ENCODE measurements at regions not wholly inside any gene's neighbourhood (a gene's known extent, or its start where the extent isn't known, plus 50 kb on each side); places are given as distances from the start of the nearest gene placed in this dataset.

DNA sequence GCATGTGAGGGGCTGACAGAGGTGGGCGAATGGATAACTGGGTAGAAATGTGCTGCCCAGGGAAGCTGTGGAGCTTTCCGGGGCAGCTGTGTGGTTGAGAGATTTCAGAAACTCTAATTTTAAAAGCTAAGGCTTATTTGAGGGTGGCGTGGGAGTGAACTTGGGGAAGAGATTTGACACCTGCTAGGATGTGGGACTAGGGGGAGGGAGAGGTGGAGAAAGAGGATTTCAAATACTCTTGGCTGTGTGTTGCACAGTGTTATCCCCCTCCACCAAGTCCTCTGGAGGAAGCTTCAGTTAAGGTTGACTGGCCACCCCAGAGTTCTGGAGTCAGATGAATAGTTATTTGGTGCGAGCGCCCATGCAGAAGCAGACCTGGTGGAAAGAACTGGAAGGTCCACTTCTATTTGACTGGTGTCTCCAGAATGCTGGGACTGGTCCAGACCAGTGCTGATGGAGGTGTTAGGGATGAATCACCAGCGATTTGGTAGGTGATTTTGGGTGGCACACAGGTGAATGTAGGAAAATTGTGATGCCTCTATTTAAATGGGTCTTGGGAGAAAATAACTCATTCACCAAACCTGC is 72.8 kb upstream of the ALX4 start:
- H2AFZ ChIP-seq (ENCODE audit: insufficient read depth, low read length, poor library complexity): no peak overlapping the region
- no peak for DNase-seq
- H3K27me3 ChIP-seq (ENCODE audit: insufficient read depth, low read length): no peaks in the 10 kb centered on the region

DNA sequence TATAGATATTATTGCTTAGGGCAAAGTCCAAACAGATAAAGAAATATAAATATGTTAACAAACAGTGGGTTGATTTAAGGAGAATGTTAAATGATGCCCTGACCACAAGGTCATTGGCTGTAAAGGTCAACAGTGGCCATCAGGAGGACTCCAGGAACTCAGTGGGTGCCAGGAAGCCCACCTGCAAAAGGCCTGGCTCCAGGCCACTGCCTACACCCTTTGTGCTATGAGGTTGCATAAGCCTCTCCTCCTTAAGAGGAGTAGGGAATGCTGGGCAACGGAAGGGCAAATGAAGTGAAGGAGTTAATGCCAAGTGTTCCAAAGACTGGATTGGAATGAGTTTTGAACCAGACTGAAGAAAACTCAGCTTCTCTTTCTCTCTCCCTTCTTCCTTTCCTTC is 73.3 kb upstream of the ALX4 start:
- H3K23ac ChIP-seq (ENCODE audit: low read length): no peak overlapping the region
- no peaks in the 10 kb centered on the region for H3K9me3 ChIP-seq (ENCODE audit: insufficient read depth, low read depth, low read length)
- H3K4ac ChIP-seq (ENCODE audit: low read depth, low read length): no peak overlapping the region
- no peak overlapping the region for H2BK5ac ChIP-seq (ENCODE audit: low read depth, low read length, poor library complexity)
- H3K18ac ChIP-seq (ENCODE audit: low read length): no peak overlapping the region
- H2BK12ac ChIP-seq (ENCODE audit: low read length): no peak overlapping the region
- no peak overlapping the region for H3K27ac ChIP-seq (ENCODE audit: low read depth, low read length)
- DNase-seq: no peak
- H4K8ac ChIP-seq (ENCODE audit: low read depth, low read length): no peak overlapping the region
- H3K4me3 ChIP-seq (ENCODE audit: low read depth, low read length): no peak overlapping the region
- H3K4me2 ChIP-seq (ENCODE audit: low read length): no peak overlapping the region
- no peak overlapping the region for H2AK5ac ChIP-seq (ENCODE audit: low read length)
- no peaks in the 10 kb centered on the region for H3K79me1 ChIP-seq (ENCODE audit: low read length)
- no peak overlapping the region for H2BK120ac ChIP-seq (ENCODE audit: insufficient read depth, low read length, poor library complexity)
- no peaks in the 10 kb centered on the region for H3K79me2 ChIP-seq (ENCODE audit: control insufficient read depth, insufficient read depth, low read length, poor library complexity)
- no peaks in the 10 kb centered on the region for H3K27me3 ChIP-seq (ENCODE audit: insufficient read depth, low read length)
- no peak overlapping the region for H2AFZ ChIP-seq (ENCODE audit: insufficient read depth, low read length, poor library complexity)
- whole genome bisulfite sequencing (ENCODE audit: extremely low coverage, insufficient coverage, insufficient read length): no CpG with 5 or more reads among the region's 1 CpG
- H3K14ac ChIP-seq (ENCODE audit: low read length): no peak overlapping the region
- no peak overlapping the region for H3K9ac ChIP-seq (ENCODE audit: low read length)
- H3K36me3 ChIP-seq (ENCODE audit: control insufficient read depth in 1 of 2, insufficient read depth in 2 of 2, low read length in 2 of 2): no peaks in the 10 kb centered on the region
- no peaks in the 10 kb centered on the region for H3K4me1 ChIP-seq (ENCODE audit: control insufficient read depth in 1 of 2, insufficient read depth in 2 of 2, low read length in 2 of 2)
- no peak overlapping the region for H4K12ac ChIP-seq (ENCODE audit: low read depth, low read length)
- no peak overlapping the region for H4K91ac ChIP-seq (ENCODE audit: low read depth, low read length)

More for the DNA sequence above, 72.8 kb upstream of the ALX4 start:
- H3K27ac ChIP-seq (ENCODE audit: low read depth, low read length): no peak overlapping the region
- no peak overlapping the region for H4K12ac ChIP-seq (ENCODE audit: low read depth, low read length)
- no peak overlapping the region for H3K14ac ChIP-seq (ENCODE audit: low read length)
- no peak overlapping the region for H3K23ac ChIP-seq (ENCODE audit: low read length)
- H3K4me2 ChIP-seq (ENCODE audit: low read length): no peak overlapping the region
- no peak overlapping the region for H2BK12ac ChIP-seq (ENCODE audit: low read length)
- no peak overlapping the region for H4K91ac ChIP-seq (ENCODE audit: low read depth, low read length)
- H2AK5ac ChIP-seq (ENCODE audit: low read length): no peak overlapping the region
- H2BK5ac ChIP-seq (ENCODE audit: low read depth, low read length, poor library complexity): no peak overlapping the region
- H3K4ac ChIP-seq (ENCODE audit: low read depth, low read length): no peak overlapping the region
- H3K9ac ChIP-seq (ENCODE audit: low read length): no peak overlapping the region
- H3K79me1 ChIP-seq (ENCODE audit: low read length): no peaks in the 10 kb centered on the region
- H3K36me3 ChIP-seq (ENCODE audit: control insufficient read depth in 1 of 2, insufficient read depth in 2 of 2, low read length in 2 of 2): no peaks in the 10 kb centered on the region
- no peak overlapping the region for H2BK120ac ChIP-seq (ENCODE audit: insufficient read depth, low read length, poor library complexity)
- H3K9me3 ChIP-seq (ENCODE audit: insufficient read depth, low read depth, low read length): peaks cover 2% of the 10 kb centered on the region
- H3K4me1 ChIP-seq (ENCODE audit: control insufficient read depth in 1 of 2, insufficient read depth in 2 of 2, low read length in 2 of 2): no peaks in the 10 kb centered on the region
- no peak overlapping the region for H3K4me3 ChIP-seq (ENCODE audit: low read depth, low read length)
- WGBS (ENCODE audit: extremely low coverage, insufficient coverage, insufficient read length): no CpG with 5 or more reads among the region's 6 CpGs
- H3K79me2 ChIP-seq (ENCODE audit: control insufficient read depth, insufficient read depth, low read length, poor library complexity): no peaks in the 10 kb centered on the region
- H4K8ac ChIP-seq (ENCODE audit: low read depth, low read length): no peak overlapping the region
- H3K18ac ChIP-seq (ENCODE audit: low read length): no peak overlapping the region

DNA sequence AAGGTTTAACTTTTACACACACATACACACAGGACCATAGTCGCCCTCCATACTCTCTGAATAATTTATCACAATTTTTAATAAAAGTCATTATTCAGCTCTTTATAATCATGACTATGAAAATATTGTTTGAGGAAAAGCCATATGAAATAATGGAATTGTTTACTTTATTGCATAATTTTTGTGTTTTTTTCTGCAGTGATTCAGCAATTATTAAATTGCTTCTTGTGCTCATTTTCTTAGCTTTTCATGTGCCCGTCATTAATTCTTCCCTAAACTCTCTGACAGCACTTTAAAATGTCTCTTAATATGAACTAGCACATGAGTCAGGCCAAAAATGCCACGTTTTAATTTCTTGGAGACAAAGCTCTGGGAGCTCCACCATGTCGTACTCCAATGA is 77.5 kb upstream of the ALX4 start:
- Histone ChIP-seq H3K4me3 (ENCODE audit: low read depth, low read length) (no peak overlapping the region), H3K23ac (ENCODE audit: low read length) (no peak overlapping the region), H2BK5ac (ENCODE audit: low read depth, low read length, poor library complexity) (no peak overlapping the region), H2BK120ac (ENCODE audit: insufficient read depth, low read length, poor library complexity) (no peak overlapping the region), H3K4me1 (ENCODE audit: control insufficient read depth in 1 of 2, insufficient read depth in 2 of 2, low read length in 2 of 2) (no peaks in the 10 kb centered on the region), H3K9ac (ENCODE audit: low read length) (no peak overlapping the region), H3K27ac (ENCODE audit: low read depth, low read length) (no peak overlapping the region), H4K12ac (ENCODE audit: low read depth, low read length) (no peak overlapping the region), H3K79me2 (ENCODE audit: control insufficient read depth, insufficient read depth, low read length, poor library complexity) (no peaks in the 10 kb centered on the region), H3K14ac (ENCODE audit: low read length) (no peak overlapping the region), H2BK12ac (ENCODE audit: low read length) (no peak overlapping the region), H4K8ac (ENCODE audit: low read depth, low read length) (no peak overlapping the region), H2AFZ (ENCODE audit: insufficient read depth, low read length, poor library complexity) (no peak overlapping the region), H4K91ac (ENCODE audit: low read depth, low read length) (no peak overlapping the region), H3K18ac (ENCODE audit: low read length) (no peak overlapping the region), H3K9me3 (ENCODE audit: insufficient read depth, low read depth, low read length) (peaks cover 5% of the 10 kb centered on the region), H3K27me3 (ENCODE audit: insufficient read depth, low read length) (no peaks in the 10 kb centered on the region), H2AK5ac (ENCODE audit: low read length) (no peak overlapping the region), H3K36me3 (ENCODE audit: control insufficient read depth in 1 of 2, insufficient read depth in 2 of 2, low read length in 2 of 2) (no peaks in the 10 kb centered on the region), H3K4me2 (ENCODE audit: low read length) (no peak overlapping the region), H3K79me1 (ENCODE audit: low read length) (no peaks in the 10 kb centered on the region), H3K4ac (ENCODE audit: low read depth, low read length) (no peak overlapping the region)
- DNase-seq: no peak
- WGBS (ENCODE audit: extremely low coverage, insufficient coverage, insufficient read length): no CpG with 5 or more reads among the region's 4 CpGs

DNA sequence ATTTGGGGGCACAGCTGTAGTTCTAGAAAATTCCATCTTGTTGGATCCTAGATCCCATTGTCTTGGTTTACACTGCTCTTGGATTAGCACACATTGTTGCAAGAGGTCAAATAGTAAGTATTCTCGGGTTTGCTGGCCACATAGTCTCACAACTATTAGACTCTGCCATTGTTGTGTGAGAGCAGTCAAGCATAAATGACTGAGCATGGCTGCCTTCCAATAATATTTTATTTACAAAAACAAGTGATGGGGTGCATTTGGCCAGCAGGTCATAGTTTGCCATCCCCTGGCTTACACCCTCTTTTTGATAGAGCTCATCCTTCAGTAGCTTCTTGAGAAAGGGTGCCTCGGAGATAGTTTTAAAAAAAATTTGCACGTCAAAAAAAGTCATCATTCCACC is 77.9 kb upstream of the ALX4 start:
- H3K23ac ChIP-seq (ENCODE audit: low read length): no peak overlapping the region
- no peaks in the 10 kb centered on the region for H3K36me3 ChIP-seq (ENCODE audit: control insufficient read depth in 1 of 2, insufficient read depth in 2 of 2, low read length in 2 of 2)
- H3K9me3 ChIP-seq (ENCODE audit: insufficient read depth, low read depth, low read length): peaks cover 5% of the 10 kb centered on the region
- no peak overlapping the region for H3K4ac ChIP-seq (ENCODE audit: low read depth, low read length)
- H2AFZ ChIP-seq (ENCODE audit: insufficient read depth, low read length, poor library complexity): no peak overlapping the region
- no peak overlapping the region for H2BK5ac ChIP-seq (ENCODE audit: low read depth, low read length, poor library complexity)
- H4K12ac ChIP-seq (ENCODE audit: low read depth, low read length): no peak overlapping the region
- H3K9ac ChIP-seq (ENCODE audit: low read length): no peak overlapping the region
- no peak overlapping the region for H2BK120ac ChIP-seq (ENCODE audit: insufficient read depth, low read length, poor library complexity)
- H2AK5ac ChIP-seq (ENCODE audit: low read length): no peak overlapping the region
- WGBS (ENCODE audit: extremely low coverage, insufficient coverage, insufficient read length): no CpG with 5 or more reads among the region's 3 CpGs
- no peak for DNase-seq
- no peaks in the 10 kb centered on the region for H3K79me2 ChIP-seq (ENCODE audit: control insufficient read depth, insufficient read depth, low read length, poor library complexity)
- no peak overlapping the region for H3K14ac ChIP-seq (ENCODE audit: low read length)
- H4K91ac ChIP-seq (ENCODE audit: low read depth, low read length): no peak overlapping the region
- H4K8ac ChIP-seq (ENCODE audit: low read depth, low read length): no peak overlapping the region
- no peaks in the 10 kb centered on the region for H3K79me1 ChIP-seq (ENCODE audit: low read length)
- H3K4me1 ChIP-seq (ENCODE audit: control insufficient read depth in 1 of 2, insufficient read depth in 2 of 2, low read length in 2 of 2): no peaks in the 10 kb centered on the region
- H3K27ac ChIP-seq (ENCODE audit: low read depth, low read length): no peak overlapping the region
- H3K18ac ChIP-seq (ENCODE audit: low read length): no peak overlapping the region
- H3K4me2 ChIP-seq (ENCODE audit: low read length): no peak overlapping the region
- no peaks in the 10 kb centered on the region for H3K27me3 ChIP-seq (ENCODE audit: insufficient read depth, low read length)
- no peak overlapping the region for H3K4me3 ChIP-seq (ENCODE audit: low read depth, low read length)
- H2BK12ac ChIP-seq (ENCODE audit: low read length): no peak overlapping the region

Measured in trophoblast cell (in vitro differentiated cells and primary cell).